Retina (tissue), 1 donor: ENCODE measurements at regions not wholly inside any gene's neighbourhood (a gene's known extent, or its start where the extent isn't known, plus 50 kb on each side); places are given as distances from the start of the nearest gene placed in this dataset.

Experiments used
- DNase-seq: peaks from one replicate; pipeline ENCODE4 v3.0.0-alpha.2; 2016

DNA sequence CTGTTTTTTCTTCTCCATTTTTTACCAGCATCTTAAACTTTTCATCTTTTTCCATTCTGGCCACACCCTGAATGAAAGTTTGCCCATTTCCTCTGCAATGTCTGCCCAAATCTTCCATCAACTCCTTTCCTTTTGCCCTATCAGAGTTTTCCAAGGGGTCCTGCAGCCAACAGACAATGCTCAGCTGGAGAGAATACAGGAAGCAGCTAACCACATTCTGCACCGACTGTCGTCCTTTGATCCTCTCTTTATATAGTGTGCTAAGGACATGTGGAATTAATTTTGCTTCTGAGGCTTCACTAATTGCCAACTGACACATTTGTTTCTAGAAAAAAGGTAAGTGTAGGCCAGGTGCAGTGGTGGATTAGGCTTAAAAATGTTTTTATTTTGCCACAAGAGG is 50.5 kb upstream of the DLX2 start:
- DNase-seq: no peak

DNA sequence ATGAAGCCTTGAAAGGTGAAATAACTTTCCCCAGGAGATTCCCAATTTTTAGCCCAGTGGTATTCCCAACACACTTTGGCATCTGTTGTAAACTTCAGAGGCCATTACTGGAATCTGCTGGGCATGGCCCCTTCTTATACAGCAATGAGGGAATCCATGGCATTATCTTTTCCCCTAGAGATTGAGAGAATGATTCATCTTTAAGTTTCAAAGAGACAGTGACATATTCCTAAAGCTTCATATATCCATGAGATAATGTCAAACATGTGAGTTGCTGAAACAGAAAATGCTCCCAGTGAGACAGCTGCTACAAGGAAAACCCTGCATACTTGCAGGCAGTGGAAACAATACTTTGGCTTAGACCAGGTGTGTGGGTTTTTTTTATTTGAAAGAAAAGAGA is 51.1 kb upstream of the DLX2 start:
- DNase-seq: no peak

DNA sequence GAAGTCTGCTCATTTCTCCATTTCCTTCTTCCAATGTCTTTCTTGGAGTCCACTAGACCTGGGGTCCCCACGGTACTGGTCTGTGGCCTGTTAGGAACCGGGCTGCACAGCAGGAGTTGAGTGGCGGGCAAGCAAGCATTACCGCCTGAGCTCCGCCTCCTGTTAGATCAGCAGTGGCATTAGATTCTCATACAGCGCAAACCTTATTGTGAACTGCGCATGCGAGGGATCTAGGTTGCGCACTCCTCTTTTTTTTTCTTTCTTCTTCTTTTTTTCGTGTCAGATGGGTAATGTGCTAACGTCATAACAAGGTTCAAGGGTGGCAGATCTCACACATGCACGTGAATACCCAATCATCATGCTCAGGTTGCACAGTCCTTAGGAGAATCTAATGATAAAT is 53.1 kb upstream of the DLX2 start:
- DNase-seq: no peak

DNA sequence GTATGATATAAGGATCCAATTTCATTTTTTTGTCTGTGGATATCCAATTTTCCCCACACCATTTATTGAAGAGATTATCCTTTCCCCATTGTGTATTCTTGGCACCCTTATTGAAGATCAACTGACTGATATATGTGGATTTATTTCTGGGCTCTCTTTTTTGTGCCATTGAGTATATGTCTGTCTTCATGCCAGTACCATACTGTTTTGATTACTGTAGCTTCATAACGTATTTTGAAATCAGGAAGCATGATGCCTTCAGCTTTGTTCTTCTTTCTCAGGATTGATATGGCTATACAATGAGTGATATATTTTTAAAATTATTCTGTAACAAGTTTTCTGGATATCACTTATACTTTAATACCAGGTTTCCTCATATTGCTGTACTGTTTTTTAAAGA is 58.1 kb upstream of the DLX2 start:
- DNase-seq: no peak

DNA sequence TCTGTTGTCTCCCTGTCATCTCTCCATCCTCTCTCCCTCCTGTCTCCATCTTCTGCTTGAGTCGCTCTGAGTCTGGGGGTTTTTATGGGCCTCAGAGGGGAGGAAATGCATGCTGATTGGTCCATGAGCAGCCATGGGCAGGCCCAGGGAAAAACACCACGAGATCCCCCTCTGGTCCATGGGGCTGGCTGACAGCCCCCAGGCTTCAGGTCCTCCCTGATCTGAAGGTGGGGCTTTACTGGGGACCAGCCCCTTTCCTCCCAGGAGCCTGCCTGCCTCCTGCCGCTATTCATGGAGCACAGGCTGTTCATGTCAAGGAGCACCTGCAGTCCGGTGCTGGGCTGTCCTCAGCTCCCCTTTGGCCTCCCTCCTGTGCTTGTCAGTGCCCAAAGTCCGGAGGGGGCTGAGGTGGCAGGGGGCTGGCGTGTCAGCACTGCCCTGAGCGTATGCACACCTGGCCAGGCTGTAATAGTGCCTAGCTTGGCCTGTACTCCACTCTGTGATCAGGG is 59.6 kb upstream of the DLX2 start:
- DNase-seq: no peak

DNA sequence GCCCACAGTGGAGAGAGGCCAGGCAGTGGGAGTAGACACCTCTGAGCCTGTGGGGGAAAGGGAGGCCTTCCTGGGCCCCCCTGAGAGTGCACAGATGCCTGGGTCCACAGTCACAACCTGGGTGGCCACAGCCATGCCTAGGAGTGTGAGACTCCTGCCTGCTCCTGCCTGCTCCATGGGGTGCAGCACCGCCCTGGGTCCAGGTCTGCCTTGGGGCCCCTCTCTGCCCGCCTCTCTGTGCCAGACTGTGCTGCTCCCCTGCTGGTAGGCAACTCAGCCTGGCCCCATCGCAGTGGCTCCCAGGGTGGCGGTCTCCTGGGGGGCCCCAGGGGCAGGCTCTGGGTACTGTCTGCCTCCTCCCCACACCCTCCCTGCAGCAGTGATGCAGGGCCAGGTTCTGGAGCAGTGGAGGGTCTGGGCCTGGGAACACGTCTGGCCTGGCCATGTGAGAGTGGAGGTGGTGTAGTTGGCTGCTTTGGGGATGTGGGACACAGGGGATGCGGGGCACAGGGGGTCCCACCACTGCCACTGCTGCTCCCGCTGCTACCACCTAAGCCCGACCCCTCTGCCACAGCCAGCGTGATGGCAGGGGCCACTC is 60.1 kb upstream of the DLX2 start:
- no peak for DNase-seq

DNA sequence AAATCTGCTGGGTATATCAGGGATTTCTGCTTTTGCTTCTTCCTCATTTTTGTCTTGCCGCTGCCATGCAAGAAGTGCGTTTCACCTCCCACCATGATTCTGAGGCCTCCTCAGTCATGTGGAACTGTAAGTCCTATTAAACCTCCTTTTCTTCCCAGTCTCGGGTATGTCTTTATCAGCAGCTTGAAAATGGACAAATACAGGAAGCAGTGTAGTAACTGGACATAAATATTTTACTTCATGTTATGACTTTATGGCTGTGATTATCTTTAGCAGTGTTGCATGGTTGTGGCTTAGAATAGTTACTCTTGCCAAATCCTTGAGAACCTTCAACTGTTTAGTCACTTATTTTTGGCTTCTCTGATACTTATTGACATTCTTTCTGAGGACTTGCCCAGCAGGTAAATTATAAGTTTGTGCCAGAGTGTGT is 66.2 kb upstream of the DLX2 start:
- DNase-seq: no peak

DNA sequence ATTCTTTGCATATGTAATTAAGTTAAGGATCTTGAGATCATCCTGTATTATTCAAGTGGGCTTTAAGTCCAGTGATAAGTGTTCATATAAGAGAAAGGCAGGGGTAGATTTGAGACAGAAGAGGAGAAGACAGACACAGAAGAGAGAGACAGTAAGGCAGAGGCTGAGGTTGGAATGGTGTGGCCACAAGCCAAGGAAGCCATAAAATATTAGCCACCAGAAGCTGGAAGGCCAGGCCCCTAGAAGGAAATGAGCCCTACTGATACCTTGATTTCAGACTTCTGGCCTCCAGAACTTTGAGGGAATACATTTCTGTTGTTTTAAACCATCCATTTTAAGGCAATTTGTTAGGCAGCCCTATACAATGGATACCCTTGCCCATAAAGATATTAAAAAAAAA is 66.9 kb upstream of the DLX2 start:
- DNase-seq: no peak

DNA sequence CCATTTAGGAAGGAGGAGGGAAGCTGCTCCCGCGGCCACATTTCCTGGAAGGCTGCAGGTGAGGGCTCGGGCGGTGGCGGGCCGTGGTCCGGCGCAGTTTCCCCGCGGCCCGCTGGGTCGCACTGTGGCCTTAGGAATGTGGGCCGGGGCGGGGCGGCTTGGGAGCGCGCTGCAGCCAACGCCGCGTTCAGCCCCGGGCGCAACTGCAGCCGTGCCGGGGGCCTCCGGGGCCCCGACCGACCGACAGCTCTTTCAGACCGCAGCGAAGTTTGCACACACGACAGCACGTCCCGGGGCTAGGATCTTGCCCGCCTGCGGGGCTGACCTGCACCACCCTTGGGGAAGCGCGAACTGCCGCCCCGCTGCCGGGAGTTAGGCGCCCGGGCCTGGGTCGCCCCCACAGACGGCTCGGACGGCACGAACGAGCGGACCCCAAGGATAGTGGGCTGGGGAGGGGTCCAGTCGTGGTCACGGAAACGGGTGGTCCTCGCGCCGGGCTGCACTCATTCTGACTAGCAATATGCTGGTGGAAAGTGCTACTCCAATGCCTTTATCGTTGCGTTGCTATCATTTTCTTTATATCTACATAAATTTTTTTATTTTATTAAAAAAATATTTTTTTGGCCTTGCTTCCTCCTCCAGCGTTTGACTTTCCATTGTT is 69.9 kb upstream of the DLX2 start:
- DNase-seq: peak; percentile 91

DNA sequence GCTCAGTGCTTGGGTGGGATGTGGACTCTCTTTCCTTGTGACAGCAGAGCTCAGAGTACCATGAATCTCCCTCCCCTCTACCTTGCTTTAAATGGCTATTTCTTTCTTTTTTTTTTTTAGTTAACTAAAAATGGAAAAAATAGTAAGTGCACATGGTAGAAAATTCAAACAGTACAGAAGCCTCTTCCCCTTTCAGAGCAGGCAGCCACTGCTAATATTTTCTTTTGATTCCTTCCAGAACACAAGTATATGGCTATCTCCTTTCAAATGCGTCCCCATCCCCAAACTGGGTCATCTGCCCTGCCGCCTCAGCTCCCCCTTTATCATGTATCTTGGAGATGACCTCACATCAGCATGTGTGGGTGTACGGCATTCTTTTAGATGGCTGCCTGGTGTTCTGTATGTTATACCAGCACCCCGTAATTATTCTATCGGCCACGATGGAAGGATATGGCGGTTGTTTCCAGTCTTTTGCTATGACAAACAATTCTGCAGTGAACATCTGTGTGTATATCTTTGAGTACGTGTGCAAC is 70.5 kb upstream of the DLX2 start:
- DNase-seq: peak; percentile 24

DNA sequence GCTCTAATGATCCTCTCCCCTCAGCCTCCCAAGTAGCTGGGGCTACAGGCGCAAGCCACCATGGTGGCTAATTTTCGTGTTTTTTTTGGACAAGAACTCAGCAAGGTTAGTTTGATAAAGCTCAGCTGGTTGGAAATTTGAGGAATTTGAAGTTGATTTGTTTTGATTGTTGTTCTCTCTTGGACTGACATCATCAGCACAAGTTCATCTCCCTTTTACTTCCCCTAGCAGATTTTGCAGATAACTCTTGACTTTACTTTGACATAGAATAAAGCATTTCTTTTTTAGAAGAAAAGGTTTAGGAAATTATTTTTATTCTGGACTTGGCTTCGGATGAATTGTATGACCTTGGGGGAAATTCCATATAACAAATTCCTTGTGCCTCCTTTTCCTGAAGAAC is 74.9 kb upstream of the DLX2 start:
- DNase-seq: no peak

DNA sequence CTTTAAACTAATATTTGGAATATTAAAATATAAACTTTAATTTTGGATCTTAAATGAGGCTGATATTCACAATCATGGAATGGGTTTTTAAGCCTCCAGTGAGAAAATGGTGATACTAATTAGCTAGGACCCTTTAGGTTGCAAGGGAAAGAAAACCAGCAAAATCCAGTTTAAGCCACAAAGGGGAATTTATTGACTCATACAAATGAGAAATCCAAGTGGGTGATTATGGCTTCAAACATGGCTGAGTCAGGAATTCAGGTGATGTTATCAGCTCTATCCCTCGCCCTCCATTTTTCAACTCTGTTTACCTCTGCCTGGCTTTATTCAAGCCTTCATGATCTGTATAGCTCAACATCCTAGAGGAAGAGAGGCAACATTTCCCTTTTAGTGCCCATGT is 75.3 kb upstream of the DLX2 start:
- no peak for DNase-seq

DNA sequence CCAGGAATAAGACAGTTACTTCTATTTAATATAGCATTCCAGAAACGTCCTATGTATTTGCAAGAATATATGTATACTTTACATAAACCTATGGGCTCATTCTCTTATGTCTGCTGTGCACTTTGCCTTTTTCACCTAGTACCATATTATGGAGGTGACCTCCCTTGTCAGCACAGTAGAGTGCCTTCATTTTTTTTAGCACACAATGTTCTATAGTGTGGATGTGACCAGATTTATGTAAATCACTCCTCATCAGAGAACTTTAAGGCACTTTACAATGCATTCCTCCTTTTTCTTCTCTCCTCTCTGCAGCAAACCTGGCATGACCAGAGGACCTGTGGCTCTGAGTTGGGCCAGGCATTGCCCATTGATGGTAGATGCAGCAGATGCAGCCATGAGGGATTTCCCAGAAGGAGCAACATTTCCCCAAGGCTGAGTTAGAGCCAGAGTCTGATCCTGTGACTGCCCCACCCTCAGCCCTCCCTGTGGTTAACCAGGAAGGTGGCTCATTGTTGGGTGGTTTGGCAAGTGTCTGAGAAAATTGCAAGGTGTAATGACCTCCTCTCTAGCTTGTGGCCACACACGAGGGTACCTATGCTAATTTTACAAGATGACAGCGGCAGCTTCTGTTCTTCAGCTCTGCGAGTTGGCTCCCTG is 76.5 kb upstream of the DLX2 start:
- no peak for DNase-seq

DNA sequence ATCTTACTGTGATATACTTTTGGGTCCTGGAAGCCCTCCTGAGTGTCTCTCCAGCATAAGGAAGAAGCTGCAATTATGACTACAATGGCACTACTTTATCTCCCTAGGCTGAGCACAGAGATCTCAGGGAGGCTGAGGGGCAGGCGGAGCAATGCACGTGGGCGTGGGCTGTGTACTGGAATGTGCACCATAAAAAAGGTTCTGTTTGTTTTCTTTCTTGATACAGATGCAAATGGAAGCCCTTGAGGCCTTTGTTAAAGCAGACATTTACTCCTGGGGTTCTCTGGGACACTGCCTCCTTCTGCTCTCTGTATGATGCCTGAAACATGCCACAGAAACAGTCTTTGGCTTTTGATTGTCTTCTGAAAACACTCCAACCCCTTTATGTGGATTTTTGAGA is 79.1 kb upstream of the DLX2 start:
- no peak for DNase-seq

DNA sequence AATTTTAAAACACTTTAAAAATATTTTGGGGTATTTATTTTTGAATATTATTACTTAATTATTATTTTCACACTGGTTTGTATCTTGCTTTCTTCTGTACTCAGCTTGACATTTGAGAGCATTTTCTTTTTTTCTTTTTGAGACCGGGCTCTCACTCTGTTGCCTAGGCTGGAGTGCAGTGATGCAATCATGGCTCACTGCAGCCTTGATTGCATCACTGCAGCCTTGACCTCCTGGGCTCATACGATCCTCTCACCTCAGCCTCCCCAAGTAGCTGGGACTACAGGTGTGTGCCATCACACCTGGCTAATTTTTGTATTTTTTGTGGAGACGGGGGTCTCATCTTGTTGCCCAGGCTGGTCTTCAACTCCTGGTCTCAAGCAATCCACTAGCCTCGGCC is 79.9 kb upstream of the DLX2 start:
- DNase-seq: no peak

DNA sequence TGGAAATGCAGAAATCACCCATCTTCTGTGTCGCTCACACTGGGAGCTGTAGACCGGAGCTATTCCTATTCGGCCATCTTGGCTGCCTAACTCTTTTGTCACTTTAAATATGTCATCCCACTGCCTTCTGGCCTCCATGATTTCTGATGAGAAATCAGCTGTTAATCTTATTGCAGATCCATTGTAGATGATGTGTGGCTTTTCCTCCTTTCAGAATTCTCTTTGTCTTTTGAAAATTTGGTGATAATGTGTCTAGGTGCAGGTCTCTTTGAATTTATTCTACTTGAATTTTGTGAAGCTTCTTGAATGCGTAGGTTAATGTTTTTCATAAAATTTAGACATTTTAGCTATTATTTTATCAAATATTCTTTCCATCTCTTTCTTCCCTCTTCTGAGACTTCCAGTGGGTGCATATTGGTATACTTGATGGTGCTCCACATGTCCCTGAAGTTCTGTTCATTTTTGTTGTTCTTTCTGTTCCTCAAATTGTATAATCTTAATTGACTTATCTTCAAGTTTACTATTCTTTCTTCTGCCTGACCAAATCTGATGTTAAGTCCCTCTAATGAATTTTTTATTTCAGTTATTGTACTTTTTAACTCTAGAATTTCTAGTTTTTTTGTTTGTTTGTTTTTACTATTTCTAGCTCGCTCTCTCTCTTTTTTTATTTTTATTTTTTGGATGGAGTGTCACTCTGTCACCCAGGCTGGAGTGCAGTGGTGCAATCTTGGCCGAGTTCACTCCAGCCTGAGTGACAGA is 90.8 kb upstream of the DLX2 start:
- DNase-seq: no peak

DNA sequence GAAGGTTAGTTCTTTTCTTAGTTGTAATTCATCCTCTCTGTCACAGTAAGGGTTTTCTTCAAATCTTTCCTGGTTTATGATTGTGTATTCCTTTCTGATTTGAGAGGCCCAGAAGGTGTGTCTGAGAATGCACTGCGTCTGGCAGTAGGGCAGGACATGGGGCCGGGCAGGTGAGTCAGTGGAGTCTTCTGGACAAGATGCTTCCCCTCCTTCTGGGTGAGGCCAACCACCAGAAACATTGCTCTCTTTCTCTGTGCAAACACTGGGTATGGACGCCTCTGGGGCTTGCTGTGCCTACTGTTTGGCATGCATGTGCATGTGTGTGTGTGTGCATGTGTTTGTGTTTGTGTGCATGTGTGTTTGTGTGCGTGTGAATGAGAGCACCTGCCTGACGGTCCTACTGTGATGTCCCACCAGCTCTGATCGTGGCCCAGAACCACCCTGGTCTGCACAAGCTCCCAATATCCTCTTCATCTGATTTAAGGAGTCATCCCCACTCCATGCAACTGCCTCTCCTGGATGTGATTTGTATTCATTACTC is 93.2 kb upstream of the DLX2 start:
- DNase-seq: no peak

DNA sequence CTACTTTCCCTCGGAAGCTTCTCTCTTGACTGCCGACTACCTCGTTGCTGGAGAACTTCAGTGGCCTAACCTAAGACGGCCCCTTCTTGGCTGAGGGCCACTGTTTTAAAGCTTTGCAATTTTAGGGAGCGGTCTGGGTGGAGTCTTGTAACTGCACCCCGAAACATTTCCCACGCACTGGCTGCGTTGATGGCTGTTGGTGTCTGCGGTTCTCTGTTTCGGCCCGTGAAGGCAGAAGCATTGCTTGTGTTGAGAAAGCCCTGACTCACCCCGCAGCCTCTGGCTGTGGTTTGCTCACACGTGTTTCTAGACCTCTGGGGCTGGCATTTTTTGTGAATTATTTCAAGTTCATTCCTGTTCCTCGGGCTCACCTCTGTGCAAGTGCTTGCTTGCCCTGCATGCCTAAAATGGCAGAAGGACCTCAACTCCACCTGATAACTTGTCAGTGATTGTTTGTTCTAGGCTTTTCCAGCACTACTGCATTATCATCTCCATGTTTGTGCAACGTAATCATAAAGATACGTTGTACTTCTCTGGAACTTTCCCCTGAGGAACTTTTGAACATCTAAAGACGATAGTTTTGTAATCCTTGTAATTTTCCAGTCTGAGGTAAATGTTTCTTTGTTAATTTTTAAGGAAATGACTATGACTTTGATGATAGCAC is 94.2 kb upstream of the DLX2 start:
- DNase-seq: no peak

DNA sequence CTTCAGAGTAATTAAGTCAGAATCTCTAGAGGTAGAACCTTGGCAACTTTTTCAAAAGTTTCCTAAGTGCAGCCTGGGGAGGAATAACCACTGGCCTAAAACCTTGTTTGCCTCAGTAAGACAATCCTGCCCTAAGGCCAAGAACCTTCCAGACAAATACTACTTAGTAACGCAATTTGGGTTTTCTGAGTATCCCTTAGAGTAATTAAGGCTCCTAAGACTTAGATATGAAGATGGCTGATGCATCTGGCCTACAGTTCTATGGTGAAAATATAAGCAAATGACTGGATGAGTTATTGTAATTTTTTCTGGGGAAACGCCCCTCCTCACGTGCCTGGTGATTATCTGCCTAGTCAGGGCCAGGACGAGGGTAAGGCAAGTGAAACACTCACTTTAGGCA is 95.7 kb upstream of the DLX2 start:
- DNase-seq: no peak

DNA sequence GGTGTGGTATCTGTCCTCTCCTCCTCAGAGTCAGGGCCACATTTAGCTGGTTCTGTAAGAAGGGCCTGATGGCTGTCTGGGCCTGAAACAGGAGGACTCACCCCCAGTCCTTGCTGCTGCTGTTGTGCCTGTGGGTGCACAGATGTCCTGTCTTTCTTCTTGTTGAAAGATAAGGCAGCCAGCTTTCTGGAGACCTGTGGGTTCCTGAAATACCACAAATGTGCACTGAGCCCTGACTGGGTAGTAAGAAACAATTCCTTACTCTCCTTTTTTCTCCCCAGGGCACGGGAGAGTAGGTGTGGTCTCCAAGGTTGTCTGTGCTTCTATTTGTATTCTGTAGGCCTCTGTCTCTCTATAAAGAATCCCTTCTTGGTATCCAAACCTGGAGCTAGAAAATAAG is 96.2 kb upstream of the DLX2 start:
- no peak for DNase-seq

DNA sequence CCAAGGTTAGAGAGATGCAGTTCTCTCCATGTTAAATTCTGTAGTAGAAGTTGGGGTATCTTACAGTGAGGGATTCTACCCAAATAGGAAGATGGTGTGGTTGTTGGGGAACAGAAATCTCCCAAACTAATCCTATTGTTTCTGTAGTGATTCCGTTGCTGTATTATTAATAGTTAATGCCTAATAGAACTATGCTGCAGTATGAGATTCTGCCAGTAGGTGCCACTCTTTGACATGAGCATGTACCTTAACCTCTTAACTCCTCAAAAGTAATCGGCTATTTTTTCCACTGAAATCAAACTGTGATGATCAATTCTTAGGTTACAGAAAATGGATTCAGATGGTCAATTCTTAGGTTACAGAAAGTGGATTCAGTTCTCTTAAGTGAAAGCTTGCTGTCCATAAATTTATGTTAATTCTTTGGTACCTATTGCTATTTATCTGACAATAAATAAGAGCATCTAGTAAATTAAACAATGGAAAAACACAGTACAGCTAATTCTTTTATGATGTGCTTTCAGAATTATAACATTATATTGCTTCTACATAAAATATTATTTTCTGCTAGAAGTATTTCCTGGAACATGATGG is 97.9 kb upstream of the DLX2 start:
- no peak for DNase-seq

DNA sequence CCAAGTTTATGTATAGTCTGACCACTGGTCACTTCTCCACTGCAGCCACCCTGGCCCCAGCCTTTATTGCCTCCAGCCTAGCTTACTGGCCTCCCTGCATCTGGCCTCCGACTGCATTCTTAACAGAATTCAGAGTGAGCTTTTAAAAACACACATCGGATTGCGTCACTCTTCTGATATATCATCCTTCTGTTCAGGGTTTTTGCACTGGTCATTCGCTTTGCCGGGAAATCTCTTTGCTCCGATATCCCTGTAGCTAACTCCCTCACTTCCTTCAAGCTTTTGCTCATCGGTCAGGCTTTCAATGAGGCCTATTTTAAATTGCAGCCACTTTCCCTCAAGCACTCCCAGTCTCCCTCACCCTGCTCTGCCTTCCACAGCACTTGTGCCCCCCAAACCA is 101.6 kb upstream of the DLX2 start:
- no peak for DNase-seq
